HCT116 (cell line): ENCODE measurements at regions not wholly inside any gene's neighbourhood (a gene's known extent, or its start where the extent isn't known, plus 50 kb on each side); places are given as distances from the start of the nearest gene placed in this dataset.

Source experiments
- ATAC-seq: fragments of 200-7000 bp; cut with Tn5 transposase; 2 replicates; pipeline ENCODE4 v1.9.1; 2020; ENCODE audit warnings: mild to moderate bottlenecking, moderate library complexity
- BruUV-seq: library from RNA; stranded (reverse); fragments of 400-500 nt; replicated peaks from 2 replicates; lab custom pipeline; 2021; lab: Mats Ljungman, UMichigan
- CTCF ChIA-PET: fragments of 300-600 bp; sonication (Branson Sonifier 250); formaldehyde crosslinking; loops from one replicate; lab custom pipeline; 2021; ENCODE audit warnings: antibody characterized with exemption; lab: Charles Lee
- POLR2A ChIA-PET: fragments of 300-600, 350-600 bp; sonication (Branson Sonifier 250); formaldehyde crosslinking; loops from one replicate; lab custom pipeline; 2021; ENCODE audit warnings: antibody characterized with exemption; lab: Charles Lee
- RAD21 ChIA-PET, 2 experiments: fragments of 300-600 bp; sonication (Branson Sonifier 250); formaldehyde crosslinking; loops; one replicate each; lab custom pipeline; 2023; ENCODE audit warnings: low total read pairs in 2 of 2; ENCODE audit not compliant: uncharacterized antibody in 2 of 2, unreplicated experiment in 2 of 2, low non-redundant PET in 1 of 2; lab: Charles Lee
- DNase-seq: peaks from one replicate; pipeline ENCODE4 v3.0.0-alpha.2; 2010; ENCODE audit warnings: low read depth, low spot score
- H2AFZ ChIP-seq: fragments of 200-600 bp; shearing (Covaris generic), sonication (generic); 2 replicates; pipeline ENCODE4 v1.6.1; 2017; ENCODE audit warnings: low read depth, mixed run types, mixed read lengths, antibody characterized with exemption, low read length; ENCODE audit not compliant: poor library complexity, severe bottlenecking
- H3K27ac ChIP-seq: 2 replicates; pipeline ENCODE4 v1.5.1; 2012; ENCODE audit warnings: low read depth, low read length
- H3K27me3 ChIP-seq: fragments of 200-600 bp; sonication (generic); 2 replicates; pipeline ENCODE4 v1.6.1; 2016; ENCODE audit warnings: mixed run types, low read length, mixed read lengths; ENCODE audit not compliant: insufficient read depth
- H3K36me3 ChIP-seq, 2 experiments: fragments of 200-500 bp in 1 of 2; fragments of 200-600 bp in 1 of 2; sonication (Bioruptor generic) in 1 of 2; sonication (generic) in 1 of 2; 2 replicates each; pipeline versions ENCODE4 v1.5.1 to v1.6.1; 2014 to 2016; ENCODE audit warnings: low read length in 2 of 2, inconsistent platforms in 1 of 2, mixed read lengths in 1 of 2, mixed run types in 1 of 2; ENCODE audit not compliant: insufficient read depth in 2 of 2, control insufficient read depth in 1 of 2
- H3K4me1 ChIP-seq, 2 experiments: fragments of 200-600 bp in 1 of 2; sonication (generic) in 1 of 2; 2 replicates each; pipeline versions ENCODE4 v1.5.1 to v1.6.1; 2012 to 2017; ENCODE audit warnings: low read length in 2 of 2, inconsistent platforms in 1 of 2, mild to moderate bottlenecking in 1 of 2, mixed read lengths in 1 of 2, mixed run types in 1 of 2, moderate library complexity in 1 of 2; ENCODE audit not compliant: insufficient read depth in 2 of 2, control insufficient read depth in 1 of 2
- H3K4me2 ChIP-seq: fragments of 200-600 bp; sonication (generic); 2 replicates; pipeline ENCODE4 v1.6.1; 2017; ENCODE audit warnings: mixed run types, low read length, mixed read lengths
- H3K4me3 ChIP-seq, 2 experiments: fragments of 200-600 bp in 1 of 2; sonication (generic) in 1 of 2; replicated peaks in 1 of 2; 2 replicates each; pipeline ENCODE4 v1.5.1; 2011 to 2016; ENCODE audit warnings: low read length in 2 of 2, control low read depth in 1 of 2, low read depth in 1 of 2, mild to moderate bottlenecking in 1 of 2, mixed read lengths in 1 of 2, mixed run types in 1 of 2
- H3K79me2 ChIP-seq: fragments of 200-600 bp; sonication (generic); 2 replicates; pipeline ENCODE4 v1.6.1; 2017; ENCODE audit warnings: mild to moderate bottlenecking, mixed run types, low read length, moderate library complexity, mixed read lengths; ENCODE audit not compliant: insufficient read depth
- H3K9ac ChIP-seq: fragments of 200-600 bp; sonication (generic); 2 replicates; pipeline ENCODE4 v1.6.1; 2016; ENCODE audit warnings: low read length, mixed read lengths
- H3K9me2 ChIP-seq: fragments of 200-600 bp; sonication (generic), shearing (Covaris generic); 2 replicates; pipeline ENCODE4 v1.6.1; 2017; ENCODE audit warnings: mixed run types, mild to moderate bottlenecking, moderate library complexity; ENCODE audit not compliant: insufficient read depth
- H3K9me3 ChIP-seq, 2 experiments: fragments of 200-500 bp in 1 of 2; fragments of 200-600 bp in 1 of 2; sonication (Bioruptor generic) in 1 of 2; sonication (generic) in 1 of 2; 2 replicates each; pipeline ENCODE4 v1.6.1; 2014 to 2017; ENCODE audit warnings: low read length in 2 of 2, mixed read lengths in 2 of 2, inconsistent platforms in 1 of 2, low read depth in 1 of 2, mild to moderate bottlenecking in 1 of 2, mixed run types in 1 of 2, moderate library complexity in 1 of 2; ENCODE audit not compliant: control insufficient read depth in 1 of 2, insufficient read depth in 1 of 2
- H4K20me1 ChIP-seq: fragments of 200-600 bp; sonication (generic), shearing (Covaris generic); 2 replicates; pipeline ENCODE4 v1.6.1; 2017; ENCODE audit warnings: mixed run types, mild to moderate bottlenecking, moderate library complexity; ENCODE audit not compliant: insufficient read depth
- ATF3 ChIP-seq: IDR thresholded peaks from 2 replicates; pipeline ENCODE4 v1.6.1; 2012
- CBX3 ChIP-seq: IDR thresholded peaks from 2 replicates; pipeline ENCODE4 v1.6.1; 2012; ENCODE audit warnings: low read depth
- EGR1 ChIP-seq: IDR thresholded peaks from 2 replicates; pipeline ENCODE4 v1.6.1; 2012; ENCODE audit warnings: low read depth
- ELF1 ChIP-seq: IDR thresholded peaks from 2 replicates; pipeline ENCODE4 v1.6.1; 2012; ENCODE audit warnings: low read depth, borderline replicate concordance
- SIN3A ChIP-seq: IDR thresholded peaks from 2 replicates; pipeline ENCODE4 v1.6.1; 2012; ENCODE audit warnings: low read depth
- SRF ChIP-seq: IDR thresholded peaks from 2 replicates; pipeline ENCODE4 v1.6.1; 2012; ENCODE audit warnings: low read depth
- YY1 ChIP-seq: IDR thresholded peaks from 2 replicates; pipeline ENCODE4 v1.6.1; 2011; ENCODE audit warnings: low read length, low read depth, moderate library complexity, mild to moderate bottlenecking; ENCODE audit not compliant: insufficient replicate concordance; ENCODE audit errors: extremely low read depth
- ZBTB33 ChIP-seq: IDR thresholded peaks from 2 replicates; pipeline ENCODE4 v1.6.1; 2011; ENCODE audit warnings: mild to moderate bottlenecking, low read length, moderate library complexity; ENCODE audit not compliant: insufficient replicate concordance; ENCODE audit errors: extremely low read depth
- intact Hi-C: fragments of 100-400 bp; cut with micrococcal nuclease; formaldehyde crosslinking; loops from 2 replicates; pipeline ENCODE4 v1.10.0; 2022
- TF ChIP-seq, protein P1 (sequence below): IDR thresholded peaks from 2 replicates; pipeline ENCODE4 v1.6.1; 2012; ENCODE audit warnings: low read depth

- Histone ChIP-seq H2AFZ (no peak overlapping the region), H3K9me2 (no peaks in the 10 kb centered on the region), H3K9me3 (peaks cover 14 to 15% of the 10 kb centered on the region in 2 experiments; a peak in 2 of 4 replicates), H4K20me1 (no peaks in the 10 kb centered on the region), H3K9ac (no peak overlapping the region), H3K27ac (no peak overlapping the region), H3K79me2 (no peaks in the 10 kb centered on the region), H3K4me2 (no peak overlapping the region), H3K36me3 (no peaks in the 10 kb centered on the region), H3K27me3 (no peaks in the 10 kb centered on the region), H3K4me1 (no peaks in the 10 kb centered on the region), H3K4me3 (no peak overlapping the region)
- BruUV-seq = no TSS peak
- intact Hi-C loops = no loop called here
- ATAC-seq (no peak), DNase-seq (no peak)
- ChIA-PET CTCF (no interaction called here), RAD21 (no interaction called here), POLR2A (no interaction called here)
- TF ChIP-seq CBX3 (no peak), SIN3A (no peak), SRF (no peak), ELF1 (no peak), ZBTB33 (no peak), ATF3 (no peak), EGR1 (no peak), YY1 (no peak)
- TF ChIP-seq, protein P1, sequence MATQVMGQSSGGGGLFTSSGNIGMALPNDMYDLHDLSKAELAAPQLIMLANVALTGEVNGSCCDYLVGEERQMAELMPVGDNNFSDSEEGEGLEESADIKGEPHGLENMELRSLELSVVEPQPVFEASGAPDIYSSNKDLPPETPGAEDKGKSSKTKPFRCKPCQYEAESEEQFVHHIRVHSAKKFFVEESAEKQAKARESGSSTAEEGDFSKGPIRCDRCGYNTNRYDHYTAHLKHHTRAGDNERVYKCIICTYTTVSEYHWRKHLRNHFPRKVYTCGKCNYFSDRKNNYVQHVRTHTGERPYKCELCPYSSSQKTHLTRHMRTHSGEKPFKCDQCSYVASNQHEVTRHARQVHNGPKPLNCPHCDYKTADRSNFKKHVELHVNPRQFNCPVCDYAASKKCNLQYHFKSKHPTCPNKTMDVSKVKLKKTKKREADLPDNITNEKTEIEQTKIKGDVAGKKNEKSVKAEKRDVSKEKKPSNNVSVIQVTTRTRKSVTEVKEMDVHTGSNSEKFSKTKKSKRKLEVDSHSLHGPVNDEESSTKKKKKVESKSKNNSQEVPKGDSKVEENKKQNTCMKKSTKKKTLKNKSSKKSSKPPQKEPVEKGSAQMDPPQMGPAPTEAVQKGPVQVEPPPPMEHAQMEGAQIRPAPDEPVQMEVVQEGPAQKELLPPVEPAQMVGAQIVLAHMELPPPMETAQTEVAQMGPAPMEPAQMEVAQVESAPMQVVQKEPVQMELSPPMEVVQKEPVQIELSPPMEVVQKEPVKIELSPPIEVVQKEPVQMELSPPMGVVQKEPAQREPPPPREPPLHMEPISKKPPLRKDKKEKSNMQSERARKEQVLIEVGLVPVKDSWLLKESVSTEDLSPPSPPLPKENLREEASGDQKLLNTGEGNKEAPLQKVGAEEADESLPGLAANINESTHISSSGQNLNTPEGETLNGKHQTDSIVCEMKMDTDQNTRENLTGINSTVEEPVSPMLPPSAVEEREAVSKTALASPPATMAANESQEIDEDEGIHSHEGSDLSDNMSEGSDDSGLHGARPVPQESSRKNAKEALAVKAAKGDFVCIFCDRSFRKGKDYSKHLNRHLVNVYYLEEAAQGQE = no peak
These were observed 562.9 kb upstream of the ADARB2 start for GRCh38 chr10:2300231-2300630.
